HG03378 (cell line): ENCODE measurements at regions not wholly inside any gene's neighbourhood (a gene's known extent, or its start where the extent isn't known, plus 50 kb on each side); places are given as distances from the start of the nearest gene placed in this dataset.

Experiments
- ATAC-seq: cut with Tn5 transposase; IDR thresholded peaks from one replicate; pipeline ENCODE4 v1.9.1; 2021; ENCODE audit warnings: mild to moderate bottlenecking, moderate library complexity; ENCODE audit not compliant: unreplicated experiment

GRCh38 chr21:41671859-41672542 is 94.9 kb downstream of the RIPK4 start:
- no peak for ATAC-seq

DNA sequence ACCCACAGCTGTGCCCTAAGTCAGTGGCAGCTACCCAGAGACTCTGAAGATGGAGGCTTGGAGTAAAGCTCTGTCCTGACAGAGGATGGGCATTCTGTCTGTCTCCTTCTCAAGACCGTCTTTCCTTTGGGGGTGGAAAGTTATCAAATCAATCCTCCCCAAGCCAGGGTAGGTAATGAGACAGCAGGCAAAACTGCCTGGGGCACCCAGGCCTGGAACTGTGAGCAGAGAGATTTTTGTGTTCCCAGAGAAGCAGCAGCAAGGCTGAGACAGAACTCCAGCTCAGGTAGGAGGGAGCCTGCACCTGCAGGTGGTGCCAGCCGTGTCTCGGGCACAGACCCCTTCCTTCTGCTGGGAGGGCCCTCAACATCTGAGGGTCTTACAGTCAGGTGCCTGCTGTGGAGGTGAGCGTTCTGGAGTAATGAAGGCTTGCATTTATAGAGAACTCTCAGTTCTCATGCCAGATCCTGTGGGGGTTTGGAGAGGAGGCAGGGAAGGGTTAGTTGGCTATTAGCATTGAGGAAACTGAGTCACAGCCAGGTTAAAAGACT is 95.6 kb downstream of the RIPK4 start:
- ATAC-seq, result no peak

- no peak for ATAC-seq
Observed at GRCh38 chr21:41670056-41670805, 96.6 kb downstream of the RIPK4 start.

GRCh38 chr21:41669533-41669830 is 97.4 kb downstream of the RIPK4 start:
- no peak for ATAC-seq

GRCh38 chr21:41668686-41669532 is 97.9 kb downstream of the RIPK4 start:
- ATAC-seq, result no peak

DNA sequence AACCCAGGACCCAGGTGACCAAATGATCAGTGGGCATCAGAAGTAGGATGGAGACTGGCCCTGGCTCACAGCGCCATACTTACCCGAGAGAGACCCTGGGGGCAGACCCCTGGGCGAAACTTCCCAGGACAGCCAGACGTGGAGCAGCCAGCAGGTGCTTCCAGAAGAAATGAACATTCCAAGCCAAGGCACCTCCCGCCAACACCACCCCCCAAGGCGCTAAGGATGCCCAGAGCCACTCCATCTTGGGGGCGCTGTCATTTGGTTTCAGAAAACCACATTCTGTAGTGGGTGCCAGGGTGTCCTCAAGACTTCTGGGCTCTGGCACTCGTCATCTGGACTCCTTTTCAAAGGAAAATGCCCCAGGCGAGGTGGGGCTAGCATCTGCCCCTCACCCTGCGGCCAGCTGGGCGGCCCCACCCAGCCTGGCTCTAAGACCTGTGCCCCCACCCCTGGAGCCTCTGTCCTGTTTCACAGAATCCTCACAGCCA is 98.8 kb downstream of the RIPK4 start:
- ATAC-seq, result no peak

DNA sequence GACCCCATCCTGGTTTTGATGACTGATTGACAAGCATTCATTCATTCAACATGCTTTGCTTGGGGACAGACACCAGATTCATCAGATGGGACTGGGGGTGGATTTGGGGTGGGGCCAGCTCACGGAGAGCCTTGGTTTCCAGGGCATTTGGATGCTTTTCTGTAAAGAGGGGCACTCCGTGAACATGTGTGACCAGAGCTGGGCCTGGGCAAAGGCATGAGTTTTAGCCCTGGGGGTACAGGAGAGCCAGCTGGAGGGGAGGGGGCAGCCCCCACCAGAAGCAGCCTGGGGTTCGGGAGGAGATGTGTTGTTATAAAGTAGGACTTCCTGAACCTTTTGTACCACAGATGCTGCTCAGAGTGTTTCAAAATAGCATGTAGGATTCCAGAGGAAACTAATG is 99.7 kb downstream of the RIPK4 start:
- ATAC-seq, result no peak

- ATAC-seq, result no peak
Observed at GRCh38 chr21:41666641-41667081, 100.2 kb downstream of the RIPK4 start.

DNA sequence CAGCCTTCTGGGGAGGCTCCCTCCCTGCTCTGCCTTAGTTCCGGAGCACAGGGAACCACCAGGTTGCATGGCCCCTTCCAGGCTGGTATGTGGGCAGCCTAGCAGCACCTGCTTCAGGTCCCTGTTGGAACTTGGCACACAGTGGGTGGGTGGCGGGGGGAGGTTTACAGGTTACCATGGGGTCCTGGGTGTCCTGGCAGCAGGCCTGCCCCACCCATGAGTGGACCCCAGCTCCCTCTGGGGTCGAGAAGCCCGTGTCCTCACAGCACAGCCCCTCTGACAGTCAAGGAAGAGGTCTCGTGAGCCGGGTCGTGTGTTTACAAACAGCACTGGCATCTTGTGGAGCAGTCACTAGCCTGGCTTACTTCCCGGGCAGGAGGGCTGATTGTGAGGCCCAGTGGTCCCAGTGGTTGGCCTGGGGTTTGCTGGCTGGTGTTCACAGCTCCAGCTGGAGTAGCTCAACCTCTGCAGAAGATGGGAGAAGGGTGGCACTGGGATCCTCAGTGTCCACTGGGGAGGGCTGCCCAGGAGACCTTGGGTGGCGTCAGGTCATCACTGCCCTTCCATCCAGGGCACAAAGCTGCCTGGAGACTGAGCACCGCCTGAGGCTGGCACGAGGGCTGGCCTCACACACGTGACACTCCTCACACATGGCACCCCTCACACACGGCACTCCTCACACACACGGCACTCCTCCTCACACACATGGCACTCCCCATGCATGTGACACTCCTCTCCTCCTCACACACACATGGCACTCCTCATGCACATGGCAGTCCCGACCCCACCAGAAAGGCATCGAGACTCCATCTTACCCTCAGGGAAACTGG is 100.9 kb downstream of the RIPK4 start:
- ATAC-seq, result no peak

GRCh38 chr21:41664881-41665765 is 101.7 kb downstream of the RIPK4 start:
- ATAC-seq, result no peak

DNA sequence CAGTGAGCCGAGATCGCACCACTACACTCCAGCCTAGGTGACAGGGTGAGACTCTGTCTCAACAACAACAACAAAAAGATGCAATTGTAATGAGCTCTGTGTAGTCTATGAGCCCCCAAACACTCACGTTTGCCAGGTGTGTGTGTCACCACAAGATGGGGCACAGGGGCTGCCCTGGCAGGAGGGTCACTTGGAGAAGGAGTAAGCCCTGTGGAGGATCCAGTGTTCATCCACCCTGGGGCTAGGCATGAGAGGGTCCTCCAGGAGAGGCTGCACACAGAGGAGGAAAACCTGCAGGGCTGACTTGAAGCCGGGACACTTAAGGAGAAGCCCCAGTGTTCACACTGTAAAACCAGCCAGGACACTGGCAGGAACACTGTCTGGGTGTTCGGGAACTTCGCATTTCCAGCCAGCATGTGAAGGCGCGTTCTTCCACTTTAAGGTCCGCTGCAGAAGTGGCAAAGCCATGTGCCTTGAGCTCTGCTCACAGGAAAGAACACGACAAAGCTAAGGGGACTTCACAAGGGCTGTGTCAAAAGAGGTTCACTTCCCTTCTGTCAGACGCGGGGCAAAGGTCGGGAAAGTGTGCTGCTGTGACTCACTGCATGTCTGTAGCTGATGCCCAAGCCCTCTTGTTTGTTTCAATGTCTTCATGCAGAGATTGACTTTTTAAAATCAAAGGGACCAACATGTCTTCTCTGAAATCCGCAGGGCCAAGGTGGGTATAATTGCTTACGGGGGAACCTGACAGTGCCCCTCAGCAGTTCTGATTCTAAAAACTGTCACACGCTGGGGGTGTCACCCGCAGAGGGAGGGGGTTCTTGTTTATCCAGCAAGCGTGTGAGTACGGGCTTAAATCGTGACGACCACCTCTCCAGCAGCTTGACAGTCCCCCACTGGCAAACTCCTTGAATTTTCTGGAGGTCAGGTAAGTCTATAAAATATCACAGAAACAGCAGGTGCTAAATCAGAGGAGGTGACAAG is 102.8 kb downstream of the RIPK4 start:
- ATAC-seq, result no peak

GRCh38 chr21:41662761-41663160 is 104.1 kb downstream of the RIPK4 start:
- no peak for ATAC-seq

- no peak for ATAC-seq
Observed at GRCh38 chr21:41662161-41662560, 104.7 kb downstream of the RIPK4 start.

DNA sequence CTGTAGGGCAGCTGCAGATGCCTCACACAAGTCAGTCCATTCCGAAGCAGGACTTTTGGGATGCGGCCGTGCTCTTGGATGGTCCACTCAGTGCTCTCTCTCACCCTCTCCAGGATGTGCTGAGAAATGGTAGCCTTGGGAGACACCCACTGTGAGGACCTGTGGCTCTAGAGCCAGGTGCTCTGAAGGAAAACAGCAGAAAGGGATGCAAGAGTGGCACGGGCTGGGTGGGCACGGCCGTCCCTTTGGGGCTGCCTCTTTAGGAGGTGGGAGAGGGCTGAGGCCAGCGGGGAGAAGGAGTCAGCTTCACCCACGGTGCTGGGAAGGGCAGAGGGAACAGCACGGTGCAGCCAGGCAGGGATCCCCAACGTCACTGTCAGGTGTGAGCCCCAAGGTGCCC is 106.1 kb downstream of the RIPK4 start:
- ATAC-seq, result no peak

- ATAC-seq, result no peak
Observed at GRCh38 chr21:41659791-41660560, 106.9 kb downstream of the RIPK4 start.

DNA sequence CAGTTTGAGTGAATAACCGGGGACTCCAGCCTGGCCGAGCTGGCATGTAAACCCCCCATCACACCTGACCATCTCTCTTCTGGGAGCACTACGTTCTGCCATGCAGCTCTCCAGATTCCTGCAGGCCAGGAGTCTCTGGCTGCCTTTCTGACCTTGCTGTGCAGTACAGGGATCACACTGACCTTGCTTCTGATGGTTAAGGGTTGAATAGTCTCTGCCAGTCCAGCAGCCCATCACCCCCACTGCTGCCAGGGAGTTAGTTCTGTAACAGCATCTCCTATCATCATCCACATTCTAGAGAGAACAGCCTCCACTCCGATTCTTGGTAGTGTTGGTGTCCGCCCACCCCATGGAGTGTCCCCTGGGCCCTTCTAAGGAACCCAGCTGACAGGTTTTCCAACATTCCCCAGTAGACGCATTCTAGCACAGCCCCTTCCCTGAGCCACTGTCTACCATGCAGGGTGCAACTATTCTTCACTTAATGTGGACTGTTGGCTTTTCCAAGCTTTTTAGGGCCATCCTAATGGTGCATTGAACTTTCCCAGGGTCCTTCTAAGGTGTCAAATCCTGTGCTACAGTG is 109.8 kb downstream of the RIPK4 start:
- ATAC-seq, result no peak

DNA sequence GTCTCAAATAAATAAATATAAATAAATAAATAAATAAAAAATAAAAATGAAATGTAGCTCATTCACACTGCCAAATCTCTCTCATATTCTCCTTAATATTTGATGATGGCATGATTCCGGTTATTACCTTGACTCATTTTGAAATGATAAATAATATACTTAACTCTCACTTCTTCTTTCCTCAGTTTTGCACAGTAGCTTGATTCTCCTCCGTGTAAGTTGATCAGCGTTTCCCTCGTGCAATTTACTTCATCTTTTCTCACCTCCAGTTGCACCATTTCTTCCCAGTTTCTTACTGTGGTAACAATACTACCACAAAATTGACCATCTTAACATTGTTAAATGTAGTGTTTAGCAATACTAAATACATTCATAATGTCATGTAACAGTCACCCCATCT is 111.6 kb downstream of the RIPK4 start:
- no peak for ATAC-seq
